Hepatocyte (in vitro differentiated cells): ENCODE measurements at regions not wholly inside any gene's neighbourhood (a gene's known extent, or its start where the extent isn't known, plus 50 kb on each side); places are given as distances from the start of the nearest gene placed in this dataset.

Experiments
- DNase-seq: peaks from one replicate; pipeline ENCODE4 v3.0.0-alpha.2; 2016; ENCODE audit warnings: low spot score
- H2AFZ ChIP-seq: fragments of 200-600 bp; sonication (generic); 2 replicates; pipeline ENCODE4 v1.6.0; 2016; ENCODE audit warnings: antibody characterized with exemption, mild to moderate bottlenecking
- H3K27ac ChIP-seq: fragments of 200-600 bp; sonication (generic); 2 replicates; pipeline ENCODE4 v1.5.1; 2016; ENCODE audit warnings: mild to moderate bottlenecking
- H3K27me3 ChIP-seq: fragments of 200-600 bp; sonication (generic); 2 replicates; pipeline ENCODE4 v1.6.1; 2016
- H3K36me3 ChIP-seq: fragments of 200-600 bp; sonication (generic); replicated peaks from 2 replicates; pipeline ENCODE4 v1.5.1; 2016; ENCODE audit warnings: low read depth; ENCODE audit not compliant: insufficient read depth
- H3K4me1 ChIP-seq: fragments of 200-600 bp; sonication (generic); 2 replicates; pipeline ENCODE4 v1.5.1; 2016; ENCODE audit warnings: mild to moderate bottlenecking, moderate library complexity; ENCODE audit not compliant: insufficient read depth
- H3K4me2 ChIP-seq: fragments of 200-600 bp; sonication (generic); 2 replicates; pipeline ENCODE4 v1.6.0; 2016
- H3K4me3 ChIP-seq: fragments of 200-600 bp; sonication (generic); 2 replicates; pipeline ENCODE4 v1.5.1; 2016; ENCODE audit warnings: mild to moderate bottlenecking
- H3K79me2 ChIP-seq: fragments of 200-600 bp; sonication (generic); 2 replicates; pipeline ENCODE4 v1.6.0; 2017; ENCODE audit warnings: mild to moderate bottlenecking
- H3K9me2 ChIP-seq: fragments of 200-600 bp; sonication (generic); replicated peaks from 2 replicates; pipeline ENCODE4 v1.6.0; 2017; ENCODE audit warnings: mild to moderate bottlenecking; ENCODE audit not compliant: insufficient read depth
- H3K9me3 ChIP-seq: fragments of 200-600 bp; sonication (generic); 2 replicates; pipeline ENCODE4 v1.5.1; 2016; ENCODE audit warnings: low read depth, mild to moderate bottlenecking
- H4K20me1 ChIP-seq: fragments of 200-600 bp; sonication (generic); 2 replicates; pipeline ENCODE4 v1.6.0; 2016; ENCODE audit warnings: mild to moderate bottlenecking; ENCODE audit not compliant: insufficient read depth, poor library complexity, severe bottlenecking
- EZH2 ChIP-seq: fragments of 200-600 bp; sonication (generic); IDR thresholded peaks from 2 replicates; pipeline ENCODE4 v1.6.1; 2016; ENCODE audit warnings: antibody characterized with exemption, mild to moderate bottlenecking, borderline replicate concordance
- EZH2phosphoT487 ChIP-seq: fragments of 200-600 bp; sonication (generic); IDR thresholded peaks from one replicate; pipeline ENCODE4 v1.6.1; 2018; ENCODE audit warnings: antibody characterized with exemption, mild to moderate bottlenecking, low read depth, moderate library complexity; ENCODE audit not compliant: unreplicated experiment, severe bottlenecking
- WGBS: methylation state at CpG from one replicate; pipeline ENCODE4 v1.1.6; 2016; ENCODE audit warnings: low lambda C conversion rate; ENCODE audit errors: missing lambda C conversion rate; 5-methylcytosine and 5-hydroxymethylcytosine counted together
- TF ChIP-seq, protein P1 (sequence below): fragments of 200-600 bp; sonication (generic); IDR thresholded peaks from 2 replicates; pipeline ENCODE4 v1.5.1; 2016; ENCODE audit warnings: antibody characterized with exemption, mild to moderate bottlenecking; ENCODE audit not compliant: poor library complexity

DNA sequence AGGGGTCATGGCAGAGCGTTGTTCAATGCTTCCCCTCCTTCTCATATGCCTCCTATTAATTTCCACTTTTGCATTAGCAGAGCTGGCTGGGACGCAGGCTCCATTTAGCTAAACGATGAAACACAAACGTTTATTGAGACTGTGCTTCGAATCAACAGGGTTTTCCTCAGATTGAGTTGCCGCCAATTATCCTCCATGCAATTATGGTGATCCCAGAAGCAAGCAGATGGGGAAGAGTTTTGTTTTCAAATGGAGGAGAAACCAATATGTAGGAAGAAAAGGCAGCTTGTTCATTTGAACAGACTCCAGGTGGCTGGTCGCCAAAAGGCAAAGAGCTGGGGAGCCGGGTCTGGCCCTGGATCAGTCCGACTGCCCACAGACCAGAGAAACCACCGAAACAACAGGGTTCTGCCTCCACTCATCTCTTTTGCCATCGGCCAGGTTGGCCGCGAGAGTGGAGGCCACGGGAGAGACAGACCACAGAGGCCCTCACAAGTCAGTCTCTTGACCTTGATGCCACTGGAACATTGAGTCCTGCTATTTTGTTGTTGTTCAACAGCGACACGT, 184.8 kb downstream of the GBA3 start:
- TF ChIP-seq, protein P1, sequence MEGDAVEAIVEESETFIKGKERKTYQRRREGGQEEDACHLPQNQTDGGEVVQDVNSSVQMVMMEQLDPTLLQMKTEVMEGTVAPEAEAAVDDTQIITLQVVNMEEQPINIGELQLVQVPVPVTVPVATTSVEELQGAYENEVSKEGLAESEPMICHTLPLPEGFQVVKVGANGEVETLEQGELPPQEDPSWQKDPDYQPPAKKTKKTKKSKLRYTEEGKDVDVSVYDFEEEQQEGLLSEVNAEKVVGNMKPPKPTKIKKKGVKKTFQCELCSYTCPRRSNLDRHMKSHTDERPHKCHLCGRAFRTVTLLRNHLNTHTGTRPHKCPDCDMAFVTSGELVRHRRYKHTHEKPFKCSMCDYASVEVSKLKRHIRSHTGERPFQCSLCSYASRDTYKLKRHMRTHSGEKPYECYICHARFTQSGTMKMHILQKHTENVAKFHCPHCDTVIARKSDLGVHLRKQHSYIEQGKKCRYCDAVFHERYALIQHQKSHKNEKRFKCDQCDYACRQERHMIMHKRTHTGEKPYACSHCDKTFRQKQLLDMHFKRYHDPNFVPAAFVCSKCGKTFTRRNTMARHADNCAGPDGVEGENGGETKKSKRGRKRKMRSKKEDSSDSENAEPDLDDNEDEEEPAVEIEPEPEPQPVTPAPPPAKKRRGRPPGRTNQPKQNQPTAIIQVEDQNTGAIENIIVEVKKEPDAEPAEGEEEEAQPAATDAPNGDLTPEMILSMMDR, result no peak
- TF ChIP-seq EZH2phosphoT487 (no peak), EZH2 (no peak)
- no peak for DNase-seq
- Histone ChIP-seq H3K9me2 (no peaks in the 10 kb centered on the region), H2AFZ (no peak overlapping the region), H3K27me3 (no peaks in the 10 kb centered on the region), H3K4me3 (no peak overlapping the region), H4K20me1 (no peaks in the 10 kb centered on the region), H3K4me2 (no peak overlapping the region), H3K36me3 (no peaks in the 10 kb centered on the region), H3K79me2 (no peaks in the 10 kb centered on the region), H3K27ac (no peak overlapping the region), H3K9me3 (no peaks in the 10 kb centered on the region), H3K4me1 (no peaks in the 10 kb centered on the region)
- WGBS, result 94% methylated on average over 16 of the region's 16 CpGs

DNA sequence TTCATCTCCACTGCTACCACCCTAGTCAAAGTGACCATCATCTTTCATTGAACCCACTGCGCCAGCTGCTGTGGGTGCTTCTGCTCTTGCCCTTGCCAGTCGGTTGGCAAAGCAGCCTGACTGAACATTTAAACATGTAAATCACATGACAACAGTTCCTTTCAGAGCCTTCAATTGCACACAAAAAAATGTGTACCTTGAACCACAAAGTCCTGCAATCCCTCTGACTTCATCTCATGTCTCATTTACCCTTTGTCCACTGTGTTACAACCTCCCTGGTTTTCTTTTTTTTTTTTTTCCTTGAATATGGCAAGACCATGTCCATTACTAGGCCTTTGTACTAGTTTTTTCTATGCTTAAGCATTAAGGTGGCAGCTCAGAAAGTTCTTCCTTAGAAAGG, 183.5 kb downstream of the GBA3 start:
- Histone ChIP-seq H3K27me3 (no peaks in the 10 kb centered on the region), H3K27ac (no peak overlapping the region)
- 91% methylated on average over 2 of the region's 2 CpGs for WGBS

DNA sequence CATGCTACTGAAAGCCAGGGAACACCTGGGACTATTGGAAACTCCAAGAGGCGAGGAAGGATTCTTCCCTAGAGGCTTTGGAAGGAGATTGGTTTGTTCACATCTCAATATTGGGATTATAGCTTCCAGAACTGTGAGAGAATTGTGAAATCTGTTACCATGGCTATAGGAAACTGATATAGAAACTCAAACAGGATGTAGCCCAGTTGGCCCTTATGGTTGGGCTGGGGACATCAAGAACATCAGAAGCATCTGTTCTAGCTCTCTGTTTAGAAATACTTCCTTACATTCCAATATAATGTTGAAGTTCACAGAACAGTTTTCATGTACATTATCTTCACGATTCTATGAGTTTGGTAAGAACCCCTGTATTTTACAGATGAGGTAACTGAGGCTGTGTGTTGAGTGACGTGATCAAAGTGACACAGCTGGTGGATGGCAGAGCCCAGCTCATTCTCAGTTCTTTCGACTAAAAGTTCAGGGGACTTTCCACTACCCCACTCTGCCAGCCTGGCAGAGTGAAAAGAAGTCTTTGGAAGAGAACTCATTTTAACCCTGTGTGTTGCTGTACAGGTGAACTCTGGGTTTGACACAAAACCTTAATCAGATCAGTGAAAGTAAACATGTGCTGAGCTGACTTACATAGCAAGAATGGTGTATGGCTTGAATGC, 183.0 kb downstream of the GBA3 start:
- no peak for DNase-seq
- H3K4me1 ChIP-seq, result no peaks in the 10 kb centered on the region
- H3K27me3 ChIP-seq, result no peaks in the 10 kb centered on the region
- no peak overlapping the region for H3K27ac ChIP-seq
- H3K79me2 ChIP-seq, result no peaks in the 10 kb centered on the region
- H3K9me3 ChIP-seq, result no peaks in the 10 kb centered on the region
- no peak overlapping the region for H3K4me2 ChIP-seq
- H2AFZ ChIP-seq, result no peak overlapping the region
- no peaks in the 10 kb centered on the region for H4K20me1 ChIP-seq
- no peak overlapping the region for H3K4me3 ChIP-seq
- TF ChIP-seq EZH2 (no peak), EZH2phosphoT487 (no peak)
- TF ChIP-seq, protein P1, result no peak
- 89% methylated on average over 4 of the region's 4 CpGs for WGBS
- H3K9me2 ChIP-seq, result no peaks in the 10 kb centered on the region
- no peaks in the 10 kb centered on the region for H3K36me3 ChIP-seq

More for the DNA sequence above, 183.5 kb downstream of the GBA3 start:
- Histone ChIP-seq H3K9me3 (no peaks in the 10 kb centered on the region), H4K20me1 (no peaks in the 10 kb centered on the region), H3K36me3 (no peaks in the 10 kb centered on the region), H3K9me2 (no peaks in the 10 kb centered on the region), H3K4me3 (no peak overlapping the region), H2AFZ (no peak overlapping the region), H3K4me2 (no peak overlapping the region), H3K79me2 (no peaks in the 10 kb centered on the region), H3K4me1 (no peaks in the 10 kb centered on the region)
- TF ChIP-seq EZH2phosphoT487 (no peak), EZH2 (no peak)
- TF ChIP-seq, protein P1, result no peak
- no peak for DNase-seq
